ENCODE measurements at regions not wholly inside any gene's neighbourhood (a gene's known extent, or its start where the extent isn't known, plus 50 kb on each side); places are given as distances from the start of the nearest gene placed in this dataset.
"Not testable (repeated sequence)": the region's sequence is repeated elsewhere in the genome, so short reads cannot be mapped to it uniquely, and the experiment has no call there.

DNA sequence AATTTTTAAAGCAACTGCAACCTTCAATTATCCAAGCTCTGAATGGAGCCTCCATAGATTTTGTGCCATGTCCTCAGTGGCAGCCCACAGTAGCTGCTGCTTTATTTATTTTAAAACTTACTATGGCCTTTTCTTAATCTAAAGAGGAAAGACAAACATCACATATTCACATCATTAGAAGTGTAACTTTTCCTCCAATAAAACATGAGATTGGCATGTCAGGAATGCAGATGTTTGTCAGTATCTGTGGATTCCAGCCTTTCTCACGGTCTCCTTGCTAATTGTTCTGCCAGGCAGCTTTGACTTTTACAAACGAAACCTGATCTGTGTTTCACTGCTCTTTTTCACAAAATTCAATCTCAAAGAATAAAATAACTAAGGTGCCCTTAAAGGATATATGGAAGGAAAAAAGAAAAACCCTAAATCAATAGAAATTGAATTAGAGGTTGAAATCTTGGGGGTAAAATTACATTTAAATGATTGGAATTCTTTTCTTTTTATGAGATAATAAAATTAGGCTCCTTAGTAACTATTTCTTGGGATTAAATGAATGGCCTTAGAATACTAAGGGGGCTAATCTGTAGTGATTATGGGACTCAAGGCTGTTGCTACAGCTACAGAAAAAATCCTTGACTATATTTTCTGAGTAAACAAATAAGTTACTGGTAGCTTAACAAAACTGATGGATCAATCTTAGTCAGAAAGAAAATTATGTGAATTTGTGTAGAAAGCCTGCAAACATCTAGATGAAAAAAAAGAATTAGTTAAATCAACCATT is 151.3 kb downstream of the RTL9 start:
- peaks cover 0 to 9% (median 4%) of the 10 kb centered on the region in 5 donors for H3K4me1 ChIP-seq (ENCODE audit: control insufficient read depth in 5 of 5, insufficient read depth in 5 of 5, low read length in 5 of 5)

DNA sequence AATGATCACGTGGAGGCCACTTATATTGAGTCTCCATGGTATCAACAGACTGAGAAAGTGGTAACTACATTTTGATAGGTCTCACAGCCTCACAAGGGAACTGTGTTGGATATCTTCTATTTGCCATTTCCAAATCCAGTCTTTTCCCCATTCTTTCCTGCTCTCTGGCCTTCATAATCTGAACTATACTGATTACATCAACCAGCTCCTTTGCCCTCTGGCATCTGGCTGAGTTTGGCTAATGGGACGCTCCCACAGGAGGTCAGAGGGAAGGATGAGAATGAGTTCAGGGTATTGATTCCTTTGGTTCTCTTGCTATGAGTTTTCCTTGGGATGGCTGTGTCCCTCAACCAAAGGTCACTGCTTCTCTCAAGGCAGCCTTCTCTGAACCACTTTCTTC is 152.6 kb downstream of the RTL9 start:
- Histone ChIP-seq H3K9me3 (ENCODE audit: control insufficient read depth in 5 of 5, low read length in 5 of 5) (no peaks in the 10 kb centered on the region), H3K9ac (ENCODE audit: low read length in 5 of 5) (no peak overlapping the region), H3K36me3 (ENCODE audit: control insufficient read depth in 5 of 5, insufficient read depth in 5 of 5, low read length in 5 of 5) (no peaks in the 10 kb centered on the region), H3K27me3 (ENCODE audit: control insufficient read depth in 5 of 5, insufficient read depth in 4 of 5, low read length in 5 of 5) (no peaks in the 10 kb centered on the region), H3K4me1 (ENCODE audit: control insufficient read depth in 5 of 5, insufficient read depth in 5 of 5, low read length in 5 of 5) (peaks cover 0 to 9% (median 4%) of the 10 kb centered on the region in 5 donors), H3K4me3 (ENCODE audit: low read depth in 1 of 5, low read length in 5 of 5) (no peak overlapping the region), H3K27ac (ENCODE audit: low read depth, low read length) (peak overlapping the region; percentile 5)

More for the DNA sequence above, 151.3 kb downstream of the RTL9 start:
- Histone ChIP-seq H3K9me3 (ENCODE audit: control insufficient read depth in 5 of 5, low read length in 5 of 5) (no peaks in the 10 kb centered on the region), H3K27me3 (ENCODE audit: control insufficient read depth in 5 of 5, insufficient read depth in 4 of 5, low read length in 5 of 5) (no peaks in the 10 kb centered on the region), H3K4me3 (ENCODE audit: low read depth in 1 of 5, low read length in 5 of 5) (no peak overlapping the region), H3K36me3 (ENCODE audit: control insufficient read depth in 5 of 5, insufficient read depth in 5 of 5, low read length in 5 of 5) (no peaks in the 10 kb centered on the region), H3K9ac (ENCODE audit: low read length in 5 of 5) (no peak overlapping the region), H3K27ac (ENCODE audit: low read depth, low read length) (peak overlapping the region; percentile 24)

DNA sequence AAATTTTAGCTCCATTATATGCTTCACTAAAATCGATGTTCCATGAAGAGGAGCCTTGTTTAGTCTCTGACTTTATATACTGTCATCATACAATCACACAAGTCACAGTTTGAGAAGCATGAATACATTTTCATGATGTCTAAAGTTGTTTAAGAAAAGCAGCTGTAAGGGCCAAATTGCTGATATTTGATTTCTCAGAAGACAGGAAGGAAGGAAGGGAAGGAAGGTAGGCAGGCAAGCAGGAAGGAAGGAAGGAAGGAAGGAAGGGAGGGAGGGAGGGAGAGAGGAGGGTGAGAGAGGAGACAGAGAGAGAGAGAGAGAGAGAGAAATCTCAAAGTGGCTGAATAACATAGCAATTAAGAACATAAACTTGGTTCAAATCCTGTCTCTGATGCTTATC is 153.7 kb downstream of the RTL9 start:
- Histone ChIP-seq H3K36me3 (ENCODE audit: control insufficient read depth in 5 of 5, insufficient read depth in 5 of 5, low read length in 5 of 5) (no peaks in the 10 kb centered on the region), H3K9ac (ENCODE audit: low read length in 5 of 5) (no peak overlapping the region), H3K9me3 (ENCODE audit: control insufficient read depth in 5 of 5, low read length in 5 of 5) (no peaks in the 10 kb centered on the region), H3K4me3 (ENCODE audit: low read depth in 1 of 5, low read length in 5 of 5) (no peak overlapping the region), H3K27ac (ENCODE audit: low read depth, low read length) (no peak overlapping the region), H3K4me1 (ENCODE audit: control insufficient read depth in 5 of 5, insufficient read depth in 5 of 5, low read length in 5 of 5) (peaks cover 0 to 9% (median 4%) of the 10 kb centered on the region in 5 donors), H3K27me3 (ENCODE audit: control insufficient read depth in 5 of 5, insufficient read depth in 4 of 5, low read length in 5 of 5) (no peaks in the 10 kb centered on the region)

DNA sequence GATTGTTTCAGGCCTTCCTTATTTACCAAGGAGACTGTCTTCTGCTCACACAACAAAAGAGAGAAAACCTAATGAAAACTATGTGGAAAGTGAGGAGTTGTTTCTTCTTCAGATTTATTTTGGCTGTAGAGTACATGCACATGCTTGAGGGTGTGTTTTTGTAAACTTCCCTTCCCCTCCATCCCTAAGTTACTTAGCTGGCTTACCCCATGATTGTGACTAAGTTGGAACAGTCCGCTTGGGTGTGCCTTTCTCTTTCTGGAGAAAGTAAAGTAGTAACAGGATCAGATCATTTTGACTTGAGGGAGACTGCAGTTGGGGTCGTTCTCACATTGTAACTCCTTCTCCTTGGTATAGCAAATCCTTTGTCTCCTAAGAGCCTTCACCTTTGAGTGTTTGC is 155.9 kb downstream of the RTL9 start:
- Histone ChIP-seq H3K4me1 (ENCODE audit: control insufficient read depth in 5 of 5, insufficient read depth in 5 of 5, low read length in 5 of 5) (peaks cover 0 to 3% (median 3%) of the 10 kb centered on the region in 5 donors), H3K36me3 (ENCODE audit: control insufficient read depth in 5 of 5, insufficient read depth in 5 of 5, low read length in 5 of 5) (no peaks in the 10 kb centered on the region), H3K27ac (ENCODE audit: low read depth, low read length) (no peak overlapping the region), H3K9ac (ENCODE audit: low read length in 5 of 5) (no peak overlapping the region), H3K9me3 (ENCODE audit: control insufficient read depth in 5 of 5, low read length in 5 of 5) (no peaks in the 10 kb centered on the region), H3K27me3 (ENCODE audit: control insufficient read depth in 5 of 5, insufficient read depth in 4 of 5, low read length in 5 of 5) (no peaks in the 10 kb centered on the region), H3K4me3 (ENCODE audit: low read depth in 1 of 5, low read length in 5 of 5) (no peak overlapping the region)

DNA sequence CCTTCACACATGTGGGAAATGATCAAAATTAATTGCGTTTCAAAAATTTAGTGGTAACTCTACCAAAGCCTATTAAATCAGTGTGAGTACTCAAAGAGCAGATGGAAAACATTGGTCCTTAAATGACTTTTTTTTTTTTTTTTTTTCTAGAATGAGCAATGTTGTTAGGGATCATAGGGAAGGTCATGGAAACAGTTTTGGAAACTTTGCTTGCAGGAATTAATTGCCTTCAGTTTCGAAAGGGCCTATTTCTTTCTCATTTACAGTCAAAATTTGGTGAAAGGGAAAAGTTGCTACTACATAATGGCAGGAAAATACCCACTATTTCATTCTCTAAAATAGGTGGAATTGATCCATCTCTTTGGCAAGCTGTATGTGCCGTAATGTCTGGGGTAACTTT is 160.9 kb downstream of the RTL9 start:
- H3K4me1 ChIP-seq (ENCODE audit: control insufficient read depth in 5 of 5, insufficient read depth in 5 of 5, low read length in 5 of 5), result no peaks in the 10 kb centered on the region
- no peak overlapping the region for H3K4me3 ChIP-seq (ENCODE audit: low read depth in 1 of 5, low read length in 5 of 5)
- peaks cover 0 to 6% (median 0%) of the 10 kb centered on the region in 5 donors for H3K27me3 ChIP-seq (ENCODE audit: control insufficient read depth in 5 of 5, insufficient read depth in 4 of 5, low read length in 5 of 5)

DNA sequence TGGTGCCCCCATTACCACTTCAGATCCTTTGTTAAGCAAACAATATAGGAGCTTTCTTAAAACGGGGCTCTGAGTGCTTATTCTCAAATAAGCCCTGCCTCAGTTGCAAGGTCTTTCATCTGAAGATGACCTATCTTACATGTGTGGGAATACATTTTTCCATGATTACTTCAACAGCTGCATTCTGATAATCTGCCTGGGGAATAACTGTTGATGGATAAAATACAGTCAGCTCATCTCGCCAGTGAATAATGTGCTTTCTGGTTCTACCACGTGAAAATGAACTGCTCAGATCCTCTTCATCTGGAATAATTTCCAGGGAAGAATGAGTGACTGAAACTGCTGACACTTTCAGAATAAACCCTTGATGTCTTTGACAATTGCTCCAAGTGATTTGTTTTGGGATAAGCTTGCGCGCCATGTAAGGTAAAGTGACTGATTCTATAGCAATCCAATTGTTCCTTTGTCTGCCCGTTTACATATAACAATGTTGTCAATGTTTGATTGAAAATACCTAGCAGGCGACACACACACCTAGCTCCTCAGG is 161.3 kb downstream of the RTL9 start:
- H3K4me1 ChIP-seq (ENCODE audit: control insufficient read depth in 5 of 5, insufficient read depth in 5 of 5, low read length in 5 of 5), result no peaks in the 10 kb centered on the region
- no peak overlapping the region for H3K27ac ChIP-seq (ENCODE audit: low read depth, low read length)
- no peak overlapping the region for H3K4me3 ChIP-seq (ENCODE audit: low read depth in 1 of 5, low read length in 5 of 5)
- no peaks in the 10 kb centered on the region for H3K9me3 ChIP-seq (ENCODE audit: control insufficient read depth in 5 of 5, low read length in 5 of 5)
- H3K27me3 ChIP-seq (ENCODE audit: control insufficient read depth in 5 of 5, insufficient read depth in 4 of 5, low read length in 5 of 5), result peaks cover 0 to 6% (median 0%) of the 10 kb centered on the region in 5 donors
- H3K9ac ChIP-seq (ENCODE audit: low read length in 5 of 5), result no peak overlapping the region
- H3K36me3 ChIP-seq (ENCODE audit: control insufficient read depth in 5 of 5, insufficient read depth in 5 of 5, low read length in 5 of 5), result no peaks in the 10 kb centered on the region

More for the DNA sequence above, 160.9 kb downstream of the RTL9 start:
- Histone ChIP-seq H3K27ac (ENCODE audit: low read depth, low read length) (no peak overlapping the region), H3K36me3 (ENCODE audit: control insufficient read depth in 5 of 5, insufficient read depth in 5 of 5, low read length in 5 of 5) (no peaks in the 10 kb centered on the region), H3K9ac (ENCODE audit: low read length in 5 of 5) (no peak overlapping the region), H3K9me3 (ENCODE audit: control insufficient read depth in 5 of 5, low read length in 5 of 5) (no peaks in the 10 kb centered on the region)

DNA sequence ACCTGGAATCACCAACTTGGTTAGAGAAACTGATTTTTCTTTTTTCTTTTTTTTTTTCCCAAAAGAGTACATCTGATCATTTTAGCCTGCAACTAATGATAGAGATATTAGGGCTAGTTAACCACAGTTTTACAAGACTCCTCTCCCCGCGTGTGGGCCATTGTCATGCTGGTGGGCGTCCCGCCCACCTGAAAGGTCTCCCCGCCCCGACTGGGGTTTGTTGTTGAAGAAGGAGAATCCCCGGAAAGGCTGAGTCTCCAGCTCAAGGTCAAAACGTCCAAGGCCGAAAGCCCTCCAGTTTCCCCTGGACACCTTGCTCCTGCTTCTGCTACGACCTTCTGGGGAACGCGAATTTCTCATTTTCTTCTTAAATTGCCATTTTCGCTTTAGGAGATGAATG is 162.0 kb downstream of the RTL9 start:
- H3K9ac ChIP-seq (ENCODE audit: low read length in 5 of 5); H3K27me3 ChIP-seq (ENCODE audit: control insufficient read depth in 5 of 5, insufficient read depth in 4 of 5, low read length in 5 of 5); H3K4me3 ChIP-seq (ENCODE audit: low read depth in 1 of 5, low read length in 5 of 5); H3K4me1 ChIP-seq (ENCODE audit: control insufficient read depth in 5 of 5, insufficient read depth in 5 of 5, low read length in 5 of 5); H3K27ac ChIP-seq (ENCODE audit: low read depth, low read length); H3K36me3 ChIP-seq (ENCODE audit: control insufficient read depth in 5 of 5, insufficient read depth in 5 of 5, low read length in 5 of 5); H3K9me3 ChIP-seq (ENCODE audit: control insufficient read depth in 5 of 5, low read length in 5 of 5): not testable (repeated sequence)

DNA sequence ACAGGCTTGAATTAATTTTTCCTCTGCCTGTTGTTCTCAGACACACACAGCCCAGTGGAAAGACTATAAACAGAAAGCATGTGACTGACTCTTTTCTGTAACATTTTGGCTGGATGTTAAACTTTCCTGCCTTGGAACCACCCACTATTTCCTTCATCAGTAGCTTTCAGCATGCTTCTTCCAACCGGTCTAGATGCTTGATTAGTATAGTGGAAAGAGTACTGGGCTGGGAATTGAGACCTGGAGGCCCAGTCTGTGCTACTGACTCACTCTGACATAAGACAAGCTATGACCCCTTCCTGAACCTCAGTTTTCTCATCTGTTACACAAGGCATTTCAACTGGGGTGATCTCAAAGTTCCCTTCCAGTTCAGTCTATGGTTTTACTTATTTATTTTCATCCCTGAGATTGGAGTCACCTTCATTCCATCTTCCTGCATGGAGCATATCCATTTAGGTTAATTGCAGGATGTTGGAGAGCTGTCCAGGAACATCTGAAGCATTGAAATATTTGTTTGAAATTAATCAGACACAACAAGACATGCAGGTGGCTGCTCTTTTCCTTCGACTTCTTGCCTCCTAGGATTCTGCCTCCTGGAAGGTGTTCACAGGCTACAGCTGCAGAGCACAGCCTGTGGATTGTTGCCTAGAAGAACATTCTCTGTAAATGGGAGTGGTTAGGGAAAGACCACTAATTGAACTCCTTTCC is 173.4 kb downstream of the RTL9 start:
- Histone ChIP-seq H3K4me1 (ENCODE audit: control insufficient read depth in 5 of 5, insufficient read depth in 5 of 5, low read length in 5 of 5) (no peaks in the 10 kb centered on the region), H3K27me3 (ENCODE audit: control insufficient read depth in 5 of 5, insufficient read depth in 4 of 5, low read length in 5 of 5) (peaks cover 0 to 3% (median 0%) of the 10 kb centered on the region in 5 donors), H3K4me3 (ENCODE audit: low read depth in 1 of 5, low read length in 5 of 5) (no peak overlapping the region), H3K36me3 (ENCODE audit: control insufficient read depth in 5 of 5, insufficient read depth in 5 of 5, low read length in 5 of 5) (no peaks in the 10 kb centered on the region), H3K27ac (ENCODE audit: low read depth, low read length) (no peak overlapping the region), H3K9ac (ENCODE audit: low read length in 5 of 5) (no peak overlapping the region), H3K9me3 (ENCODE audit: control insufficient read depth in 5 of 5, low read length in 5 of 5) (peaks cover 0 to 2% (median 0%) of the 10 kb centered on the region in 5 donors)

DNA sequence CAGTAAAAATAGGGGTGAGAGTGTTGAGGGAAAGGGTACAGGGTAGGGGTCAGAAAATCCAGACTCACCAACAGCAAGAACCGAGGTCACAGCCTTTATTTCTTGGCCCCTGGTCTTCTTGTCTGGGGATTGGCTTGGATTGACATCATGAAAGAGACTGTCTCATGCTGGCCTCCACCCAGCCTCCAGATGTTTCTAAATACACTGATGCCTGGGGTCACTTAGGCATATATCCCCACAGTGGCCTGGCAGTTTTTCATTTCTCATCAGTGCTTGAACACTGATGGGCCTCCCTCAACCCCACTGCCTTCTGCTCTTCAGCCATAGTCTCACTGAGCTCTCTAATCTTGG is 173.9 kb downstream of the RTL9 start:
- H3K36me3 ChIP-seq (ENCODE audit: control insufficient read depth in 5 of 5, insufficient read depth in 5 of 5, low read length in 5 of 5), result no peaks in the 10 kb centered on the region
- H3K27ac ChIP-seq (ENCODE audit: low read depth, low read length), result no peak overlapping the region
- no peak overlapping the region for H3K4me3 ChIP-seq (ENCODE audit: low read depth in 1 of 5, low read length in 5 of 5)
- no peak overlapping the region for H3K9ac ChIP-seq (ENCODE audit: low read length in 5 of 5)
- peaks cover 0 to 2% (median 0%) of the 10 kb centered on the region in 5 donors for H3K9me3 ChIP-seq (ENCODE audit: control insufficient read depth in 5 of 5, low read length in 5 of 5)
- H3K27me3 ChIP-seq (ENCODE audit: control insufficient read depth in 5 of 5, insufficient read depth in 4 of 5, low read length in 5 of 5), result peaks cover 0 to 3% (median 0%) of the 10 kb centered on the region in 5 donors
- H3K4me1 ChIP-seq (ENCODE audit: control insufficient read depth in 5 of 5, insufficient read depth in 5 of 5, low read length in 5 of 5), result no peaks in the 10 kb centered on the region

DNA sequence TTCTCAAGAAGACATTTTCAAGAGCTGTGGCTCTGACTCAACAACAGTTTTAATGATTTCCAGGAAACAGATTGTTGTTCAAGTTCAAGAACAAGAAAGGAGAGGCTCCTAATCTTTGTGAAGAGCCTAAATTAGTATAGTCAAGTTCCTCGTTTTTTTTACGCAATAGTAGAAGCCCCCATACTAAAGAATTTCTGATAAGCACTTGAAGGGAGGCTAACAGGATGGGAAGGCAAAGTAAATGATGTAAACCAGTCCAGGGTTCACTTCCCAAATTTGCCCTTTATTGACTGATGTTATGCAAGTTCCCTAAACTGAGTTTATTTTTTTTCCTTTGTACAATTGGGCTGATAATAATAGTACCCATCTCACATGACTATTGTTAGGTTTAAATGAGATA is 178.2 kb downstream of the RTL9 start:
- Histone ChIP-seq H3K4me3 (ENCODE audit: low read depth in 1 of 5, low read length in 5 of 5) (no peak overlapping the region), H3K9ac (ENCODE audit: low read length in 5 of 5) (no peak overlapping the region), H3K36me3 (ENCODE audit: control insufficient read depth in 5 of 5, insufficient read depth in 5 of 5, low read length in 5 of 5) (no peaks in the 10 kb centered on the region), H3K27ac (ENCODE audit: low read depth, low read length) (no peak overlapping the region), H3K4me1 (ENCODE audit: control insufficient read depth in 5 of 5, insufficient read depth in 5 of 5, low read length in 5 of 5) (no peaks in the 10 kb centered on the region), H3K27me3 (ENCODE audit: control insufficient read depth in 5 of 5, insufficient read depth in 4 of 5, low read length in 5 of 5) (peaks cover 0 to 3% (median 0%) of the 10 kb centered on the region in 5 donors), H3K9me3 (ENCODE audit: control insufficient read depth in 5 of 5, low read length in 5 of 5) (peaks cover 0 to 9% (median 2%) of the 10 kb centered on the region in 5 donors)
